NT2/D1 (cell line): ENCODE measurements at regions not wholly inside any gene's neighbourhood (a gene's known extent, or its start where the extent isn't known, plus 50 kb on each side); places are given as distances from the start of the nearest gene placed in this dataset.

ENCODE experiments used
- DNase-seq: peaks from one replicate; pipeline ENCODE4 v3.0.0-alpha.2; 2011; ENCODE audit warnings: low read depth, low spot score
- H3K27me3 ChIP-seq: 2 replicates; pipeline ENCODE4 v1.6.0; 2011; ENCODE audit warnings: mild to moderate bottlenecking; ENCODE audit not compliant: insufficient read length, insufficient read depth
- H3K36me3 ChIP-seq: 2 replicates; pipeline ENCODE4 v1.6.1; 2011; ENCODE audit warnings: mild to moderate bottlenecking, low read length, mixed read lengths; ENCODE audit not compliant: insufficient read depth, insufficient read length
- H3K4me1 ChIP-seq: 2 replicates; pipeline ENCODE4 v1.5.1; 2011; ENCODE audit not compliant: insufficient read depth, insufficient read length
- H3K4me3 ChIP-seq: 2 replicates; pipeline ENCODE4 v1.5.1; 2011; ENCODE audit warnings: low read depth; ENCODE audit not compliant: insufficient read length
- H3K9ac ChIP-seq: 2 replicates; pipeline ENCODE4 v1.6.0; 2011; ENCODE audit warnings: low read depth; ENCODE audit not compliant: insufficient read length
- H3K9me3 ChIP-seq: 2 replicates; pipeline ENCODE4 v1.5.1; 2011; ENCODE audit warnings: mild to moderate bottlenecking, low read length; ENCODE audit not compliant: insufficient read depth
- SUZ12 ChIP-seq: IDR thresholded peaks from 2 replicates; pipeline ENCODE4 v1.6.1; 2011; ENCODE audit not compliant: insufficient read length, insufficient read depth; ENCODE audit errors: extremely low read depth
- YY1 ChIP-seq: IDR thresholded peaks from 2 replicates; pipeline ENCODE4 v1.6.1; 2011; ENCODE audit not compliant: insufficient read length, insufficient read depth
- ZNF274 ChIP-seq: IDR thresholded peaks from 2 replicates; pipeline ENCODE4 v1.6.1; 2011; ENCODE audit warnings: mild to moderate bottlenecking, low read depth, low read length

GRCh38 chrX:111013778-111014455 lies 82.1 kb upstream of the PAK3 start:
- H3K9me3 ChIP-seq: no peaks in the 10 kb centered on the region
- H3K4me3 ChIP-seq: no peak overlapping the region
- no peak overlapping the region for H3K9ac ChIP-seq
- H3K27me3 ChIP-seq: no peaks in the 10 kb centered on the region
- no peaks in the 10 kb centered on the region for H3K4me1 ChIP-seq
- no peaks in the 10 kb centered on the region for H3K36me3 ChIP-seq
- no peak for DNase-seq
- no peak for TF ChIP-seq YY1
- TF ChIP-seq SUZ12: no peak
- no peak for TF ChIP-seq ZNF274

- H3K9ac ChIP-seq: no peak overlapping the region
- H3K9me3 ChIP-seq: no peaks in the 10 kb centered on the region
- no peak overlapping the region for H3K4me3 ChIP-seq
- no peak for TF ChIP-seq SUZ12
- no peak for TF ChIP-seq ZNF274
- no peak for DNase-seq
- no peaks in the 10 kb centered on the region for H3K27me3 ChIP-seq
- H3K36me3 ChIP-seq: no peaks in the 10 kb centered on the region
- H3K4me1 ChIP-seq: no peaks in the 10 kb centered on the region
These were observed 85.9 kb upstream of the PAK3 start for GRCh38 chrX:111010111-111010510.

GRCh38 chrX:111009256-111009655 lies 86.7 kb upstream of the PAK3 start:
- H3K27me3 ChIP-seq: no peaks in the 10 kb centered on the region
- no peak overlapping the region for H3K4me3 ChIP-seq
- H3K9me3 ChIP-seq: no peaks in the 10 kb centered on the region
- no peaks in the 10 kb centered on the region for H3K4me1 ChIP-seq
- no peak overlapping the region for H3K9ac ChIP-seq
- TF ChIP-seq SUZ12 (no peak), ZNF274 (no peak), YY1 (no peak)
- no peak for DNase-seq
- H3K36me3 ChIP-seq: no peaks in the 10 kb centered on the region

GRCh38 chrX:111008126-111008525 lies 87.9 kb upstream of the PAK3 start:
- no peak for TF ChIP-seq SUZ12
- no peak for TF ChIP-seq YY1
- TF ChIP-seq ZNF274: no peak
- DNase-seq: no peak
- Histone ChIP-seq H3K9ac (no peak overlapping the region), H3K27me3 (no peaks in the 10 kb centered on the region), H3K9me3 (no peaks in the 10 kb centered on the region), H3K36me3 (no peaks in the 10 kb centered on the region), H3K4me3 (no peak overlapping the region), H3K4me1 (no peaks in the 10 kb centered on the region)

GRCh38 chrX:111007238-111007637 lies 88.8 kb upstream of the PAK3 start:
- no peak for DNase-seq
- Histone ChIP-seq H3K4me3 (no peak overlapping the region), H3K9ac (no peak overlapping the region), H3K36me3 (no peaks in the 10 kb centered on the region), H3K27me3 (no peaks in the 10 kb centered on the region), H3K9me3 (no peaks in the 10 kb centered on the region), H3K4me1 (no peaks in the 10 kb centered on the region)
- no peak for TF ChIP-seq YY1
- TF ChIP-seq ZNF274: no peak
- no peak for TF ChIP-seq SUZ12

GRCh38 chrX:111006116-111006515 lies 89.9 kb upstream of the PAK3 start:
- Histone ChIP-seq H3K9me3 (no peaks in the 10 kb centered on the region), H3K4me1 (no peaks in the 10 kb centered on the region), H3K36me3 (no peaks in the 10 kb centered on the region), H3K4me3 (no peak overlapping the region), H3K27me3 (no peaks in the 10 kb centered on the region), H3K9ac (no peak overlapping the region)
- DNase-seq: no peak
- TF ChIP-seq YY1: no peak
- no peak for TF ChIP-seq SUZ12
- no peak for TF ChIP-seq ZNF274

- Histone ChIP-seq H3K27me3 (no peaks in the 10 kb centered on the region), H3K36me3 (no peaks in the 10 kb centered on the region), H3K4me3 (no peak overlapping the region), H3K9me3 (no peaks in the 10 kb centered on the region), H3K4me1 (no peaks in the 10 kb centered on the region), H3K9ac (no peak overlapping the region)
- TF ChIP-seq ZNF274 (no peak), YY1 (no peak), SUZ12 (no peak)
- no peak for DNase-seq
These were observed 90.8 kb upstream of the PAK3 start for GRCh38 chrX:111005166-111005565.
